ENCODE measurements at regions not wholly inside any gene's neighbourhood (a gene's known extent, or its start where the extent isn't known, plus 50 kb on each side); places are given as distances from the start of the nearest gene placed in this dataset.

DNA sequence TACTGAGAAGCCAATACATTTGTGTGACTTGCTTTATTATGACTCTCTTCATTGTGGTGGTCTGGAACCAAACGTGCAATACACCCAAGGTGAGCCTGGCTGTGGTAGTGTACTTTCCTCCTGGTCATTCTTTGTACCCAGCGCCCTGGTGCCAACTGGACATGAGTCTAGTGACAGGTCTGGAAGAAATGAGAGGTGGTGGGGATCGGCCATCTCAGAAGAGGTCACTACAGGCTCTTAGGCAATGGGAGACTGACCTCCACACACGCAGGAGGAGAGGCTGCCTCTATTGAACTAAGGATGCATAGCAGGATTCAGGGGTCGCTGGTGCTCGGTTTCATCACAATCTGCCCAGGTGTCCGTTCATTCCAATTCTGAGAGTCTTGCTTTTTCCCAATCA, 56.4 kb upstream of the RTL6 start:
- no peak for DNase-seq (ENCODE audit: low read depth)

DNA sequence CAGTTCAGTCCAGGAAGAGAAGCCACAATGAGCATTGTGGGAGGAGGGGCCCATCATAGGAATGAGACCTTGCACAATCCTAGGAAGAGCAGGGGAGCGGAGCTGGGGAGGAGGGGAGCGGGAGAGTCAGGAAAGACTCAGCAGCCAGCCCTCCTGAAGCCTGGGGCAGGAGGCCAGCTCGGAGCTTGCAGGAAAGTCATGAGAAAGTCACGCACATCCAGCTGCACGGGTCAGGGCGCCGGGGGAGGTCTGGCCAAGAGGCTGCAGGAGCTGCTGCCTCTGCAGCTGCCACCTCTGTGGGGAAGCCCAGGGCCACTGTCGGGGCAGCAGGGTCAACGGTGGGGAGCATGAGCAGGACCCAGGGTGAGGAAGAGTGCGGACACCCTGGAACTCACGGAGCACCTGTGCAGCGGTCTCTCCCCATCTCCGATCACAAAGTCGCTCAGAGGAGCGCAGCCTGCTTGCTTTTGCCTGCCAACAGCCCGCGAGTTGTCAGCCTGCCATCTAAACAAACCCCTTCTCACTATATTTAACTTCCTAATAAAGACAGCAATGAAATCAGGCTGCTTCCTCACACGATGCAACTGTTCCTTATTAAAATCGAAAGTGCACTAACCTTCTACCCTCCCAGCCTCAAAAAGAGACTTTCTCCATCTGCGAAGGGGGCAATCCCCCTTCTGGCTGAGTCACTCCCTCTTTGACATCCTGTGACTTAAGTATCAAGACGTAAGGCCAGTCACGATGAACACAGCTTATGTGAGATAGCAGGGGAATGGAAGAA, 52.9 kb upstream of the RTL6 start:
- DNase-seq (ENCODE audit: low read depth): no peak

DNA sequence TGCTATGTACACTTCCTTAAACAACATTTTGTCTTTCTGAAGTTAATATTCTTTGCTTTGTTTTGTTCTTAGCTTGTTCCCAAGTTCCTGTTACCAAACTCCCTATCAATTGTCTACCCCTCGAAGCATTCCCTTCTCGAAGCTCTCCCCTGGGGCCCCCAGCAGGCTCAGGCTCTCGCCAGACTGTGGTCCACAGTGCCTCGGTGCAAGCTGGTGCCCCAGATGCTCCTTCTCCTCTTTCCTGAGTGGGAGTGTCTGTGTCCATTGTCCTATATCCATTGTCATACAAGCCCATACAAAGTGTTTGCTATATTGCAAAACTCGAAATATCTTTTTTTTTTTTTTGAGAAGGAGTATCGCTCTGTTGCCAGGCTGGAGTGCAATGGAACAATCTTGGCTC, 51.7 kb upstream of the RTL6 start:
- no peak for DNase-seq (ENCODE audit: low read depth)

DNA sequence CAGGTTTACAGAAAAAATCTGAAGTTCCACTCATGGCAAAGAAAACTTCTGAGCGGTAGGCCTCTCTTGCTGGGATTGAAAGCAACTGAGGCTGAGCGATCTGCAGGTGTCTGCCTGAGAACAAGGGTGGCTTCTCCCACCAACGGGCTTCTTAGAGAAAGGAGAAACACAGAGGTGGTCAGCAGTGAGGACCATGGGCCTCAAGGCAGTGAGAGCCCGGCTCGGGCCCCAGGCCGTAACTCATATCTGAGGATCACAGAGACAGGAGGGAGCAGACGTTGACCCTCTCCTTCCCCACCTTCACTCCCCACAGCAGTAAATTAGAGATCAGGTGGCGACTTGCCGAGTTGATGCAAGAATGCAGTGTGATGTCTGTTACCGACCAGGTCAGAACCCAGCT, 50.9 kb upstream of the RTL6 start:
- no peak for DNase-seq (ENCODE audit: low read depth)
